Stimulated activated naive CD8-positive, alpha-beta T cell treated with anti-CD3 and anti-CD28 coated beads, Interleukin-15, Interleukin-2, amounts not matched to agents 100 U/mL and 50 U/mL, for 24 hours (primary cell): ENCODE measurements at regions not wholly inside any gene's neighbourhood (a gene's known extent, or its start where the extent isn't known, plus 50 kb on each side); places are given as distances from the start of the nearest gene placed in this dataset.

ENCODE experiments used
- ATAC-seq: fragments of 150-1000 bp; cut with Tn5 transposase; one replicate; pipeline ENCODE4 v1.10.0; 2021
- DNase-seq: peaks from one replicate; pipeline ENCODE4 v3.0.0; 2021

DNA sequence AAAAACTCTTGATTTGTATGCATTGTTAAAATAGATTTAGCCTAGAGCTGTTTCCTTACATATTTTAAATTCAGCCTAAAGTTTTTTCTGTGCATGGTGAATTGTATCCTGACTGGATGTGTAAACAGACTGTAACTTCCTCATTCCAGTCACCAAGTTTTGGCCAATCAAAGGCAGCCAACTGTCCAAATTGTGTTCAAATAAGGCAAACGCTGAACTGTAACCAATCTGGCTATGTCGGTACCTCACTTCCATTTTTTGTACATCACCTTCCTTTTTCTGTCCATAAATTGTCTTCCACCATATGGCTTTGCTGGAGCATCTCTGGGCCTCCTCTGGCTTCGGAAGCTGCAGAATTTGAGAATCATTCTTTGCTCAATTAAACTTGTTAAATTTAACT lies 1921.9 kb upstream of the SEL1L start:
- DNase-seq (no peak), ATAC-seq (no peak)

DNA sequence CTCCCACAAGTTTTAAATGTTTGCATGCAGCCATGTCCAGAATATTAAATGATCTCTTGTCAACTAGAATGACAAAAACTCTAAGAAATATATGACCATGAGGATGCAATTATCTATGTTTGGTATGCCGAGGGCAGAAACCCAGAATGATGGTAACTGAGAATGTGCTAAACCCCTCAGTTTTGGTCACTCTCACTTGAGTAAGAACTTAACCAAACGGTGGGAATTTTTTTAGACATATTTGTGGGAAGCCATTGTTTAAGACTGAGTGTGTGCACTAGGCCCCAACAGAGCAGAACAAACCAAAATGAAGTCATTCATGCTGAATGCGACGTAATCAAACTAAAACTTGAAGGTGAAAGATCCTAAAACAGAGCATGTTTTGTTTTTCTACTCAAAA lies 1927.9 kb upstream of the SEL1L start:
- DNase-seq = no peak

DNA sequence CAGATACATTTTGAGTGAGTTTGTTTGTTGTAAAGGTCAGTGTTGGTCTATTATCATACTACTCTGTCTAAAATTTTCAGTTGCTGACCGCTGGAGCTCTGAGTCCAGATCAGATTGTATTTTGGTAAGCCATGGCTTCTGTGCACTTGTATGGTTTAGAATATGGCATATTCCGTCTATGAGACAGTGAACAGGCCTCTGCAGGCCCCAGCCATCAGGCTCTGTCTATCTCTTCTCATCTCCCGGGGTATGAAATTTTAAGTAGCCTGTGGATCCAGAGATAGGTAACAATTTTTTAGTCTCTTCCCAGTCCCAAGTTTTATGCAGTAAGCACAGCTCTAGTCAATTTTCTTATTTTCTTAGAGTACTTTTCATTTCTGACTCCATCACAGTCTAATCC lies 1929.1 kb upstream of the SEL1L start:
- no peak for DNase-seq
- ATAC-seq = no peak

More for the DNA sequence above, 1927.9 kb upstream of the SEL1L start:
- no peak for ATAC-seq

DNA sequence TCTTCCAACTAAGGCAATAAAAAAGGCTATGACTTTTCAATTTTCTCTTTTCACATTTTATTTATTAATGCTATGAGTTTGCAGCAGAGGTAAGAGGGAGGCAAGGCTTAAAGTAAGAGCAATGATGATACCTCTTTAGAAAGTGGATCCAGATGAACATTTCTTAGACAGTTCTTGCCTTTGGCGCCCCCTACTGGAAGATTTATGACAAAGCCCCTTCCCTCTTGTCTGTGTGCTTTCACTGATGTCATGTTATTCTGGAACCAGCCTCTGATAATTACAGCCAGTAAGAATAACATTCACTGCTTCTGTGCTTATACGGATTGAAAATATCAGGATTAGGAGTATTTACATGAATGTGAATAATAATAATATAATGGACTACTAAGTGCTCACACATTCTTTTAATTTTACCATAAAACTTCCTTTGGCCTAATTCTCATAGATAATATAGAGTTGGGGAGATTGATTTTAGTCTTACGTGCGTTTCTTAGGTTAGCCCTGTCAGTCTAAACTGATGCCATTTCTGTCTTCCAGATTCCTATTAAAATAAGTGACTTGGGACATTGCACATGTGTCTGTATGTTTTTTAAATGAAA lies 1929.9 kb upstream of the SEL1L start:
- no peak for ATAC-seq
- DNase-seq = peak; percentile 7

DNA sequence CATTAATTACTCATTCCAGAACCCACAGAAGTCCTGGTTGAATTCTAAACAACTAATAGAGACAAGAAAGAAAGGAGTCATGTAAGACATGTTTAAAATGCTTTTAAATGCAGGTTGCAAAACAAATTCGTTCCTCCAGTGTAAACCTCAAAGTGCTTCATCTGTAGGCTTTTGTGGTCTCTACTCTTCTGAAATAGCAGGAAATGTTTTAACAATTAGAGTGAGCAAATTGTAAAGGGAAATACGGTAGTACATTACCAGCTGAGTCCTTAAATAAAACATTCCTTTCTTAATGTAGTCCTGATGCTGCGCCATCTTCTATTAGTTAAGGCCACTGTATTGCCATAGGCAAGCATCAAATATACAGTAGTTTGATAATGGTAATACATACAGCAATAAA lies 1934.2 kb upstream of the SEL1L start:
- DNase-seq (no peak), ATAC-seq (no peak)

DNA sequence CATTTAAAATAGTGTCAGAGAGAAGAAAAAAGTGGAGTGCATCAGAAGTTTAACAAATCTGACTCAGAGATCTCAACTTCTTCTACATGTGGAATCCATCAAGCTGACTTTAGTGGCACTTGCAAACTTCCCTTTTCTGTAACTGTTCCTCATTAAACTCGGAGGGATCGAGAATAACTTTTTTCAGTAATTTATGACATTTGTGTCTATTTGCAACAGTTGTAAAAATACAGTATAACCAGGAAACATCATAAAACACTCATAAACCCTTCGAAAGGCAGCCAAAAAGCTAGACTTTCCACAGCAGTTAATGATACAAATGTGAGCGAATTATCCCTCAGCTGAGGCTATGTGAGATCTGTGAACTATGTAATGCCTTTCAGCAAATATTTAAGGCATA lies 1936.8 kb upstream of the SEL1L start:
- ATAC-seq = no peak
- DNase-seq = no peak

DNA sequence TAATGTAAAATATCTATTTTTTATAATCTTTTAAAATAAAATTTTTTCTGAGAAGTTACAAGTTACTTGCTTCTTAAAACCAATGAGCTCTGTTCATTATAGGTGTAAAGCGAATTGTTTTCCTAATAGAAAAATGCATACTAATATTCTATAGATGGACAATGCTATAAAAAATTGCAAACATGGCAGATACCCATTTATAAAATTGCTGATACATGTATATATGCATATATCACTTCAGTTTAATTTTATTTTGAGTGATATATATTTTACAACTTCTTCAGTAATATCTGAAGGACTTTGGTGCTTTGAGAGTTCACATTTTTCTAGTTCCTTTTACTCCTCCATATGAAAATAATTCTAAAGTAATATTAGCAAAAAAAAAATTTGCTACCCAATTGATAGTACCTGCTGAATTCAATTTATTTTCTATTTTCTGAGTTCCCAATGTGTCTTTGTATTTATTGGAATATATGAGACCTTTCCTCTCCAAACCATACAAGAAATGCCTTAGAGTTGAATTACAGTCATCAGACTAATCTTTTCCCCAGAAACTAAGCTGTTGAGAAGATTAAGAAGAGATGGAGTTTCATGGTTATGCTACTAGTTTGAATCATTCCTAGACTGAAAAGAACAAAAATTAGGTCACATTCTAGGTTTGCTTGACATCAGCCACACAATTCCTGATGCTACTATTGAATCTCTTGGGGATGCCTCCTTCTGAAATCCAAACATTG lies 1937.5 kb upstream of the SEL1L start:
- ATAC-seq (no peak), DNase-seq (no peak)

DNA sequence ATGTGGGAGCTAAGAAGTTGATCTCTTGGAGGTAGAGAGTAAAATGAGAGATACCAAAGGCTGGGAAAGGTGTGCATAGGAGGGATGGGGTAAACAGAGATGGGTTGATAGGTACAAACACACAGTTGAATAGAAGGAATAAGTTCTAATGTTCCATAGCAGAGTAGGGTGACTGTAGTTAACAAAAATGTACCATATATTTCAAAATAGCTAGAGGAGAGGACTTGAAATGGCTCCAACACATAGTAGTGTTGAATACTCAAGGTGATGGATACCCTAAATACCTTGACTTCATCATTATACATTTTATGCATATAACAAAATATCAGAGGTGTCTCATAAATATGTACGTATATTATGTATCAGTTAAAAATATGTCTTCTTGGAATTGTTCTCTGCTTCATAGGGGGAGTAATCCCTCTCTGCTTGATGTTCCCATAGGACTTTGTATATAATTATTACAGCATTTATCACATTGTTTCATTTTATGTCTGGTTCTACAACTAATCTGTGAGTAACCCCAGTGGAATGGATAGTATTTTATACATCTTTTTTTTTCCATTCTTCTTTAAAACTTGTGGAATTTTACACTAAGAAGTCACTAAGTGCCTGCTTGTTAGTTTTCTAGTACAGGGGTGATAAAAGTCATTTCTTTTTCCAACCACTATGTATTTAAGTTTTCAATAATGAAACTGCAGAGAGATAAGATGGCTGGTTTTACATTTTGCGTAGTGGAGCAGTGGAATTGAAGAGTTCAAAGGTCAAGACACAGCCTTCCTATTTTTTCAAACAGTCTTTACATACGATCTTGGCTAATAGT lies 1940.0 kb upstream of the SEL1L start:
- no peak for DNase-seq
- ATAC-seq = no peak

DNA sequence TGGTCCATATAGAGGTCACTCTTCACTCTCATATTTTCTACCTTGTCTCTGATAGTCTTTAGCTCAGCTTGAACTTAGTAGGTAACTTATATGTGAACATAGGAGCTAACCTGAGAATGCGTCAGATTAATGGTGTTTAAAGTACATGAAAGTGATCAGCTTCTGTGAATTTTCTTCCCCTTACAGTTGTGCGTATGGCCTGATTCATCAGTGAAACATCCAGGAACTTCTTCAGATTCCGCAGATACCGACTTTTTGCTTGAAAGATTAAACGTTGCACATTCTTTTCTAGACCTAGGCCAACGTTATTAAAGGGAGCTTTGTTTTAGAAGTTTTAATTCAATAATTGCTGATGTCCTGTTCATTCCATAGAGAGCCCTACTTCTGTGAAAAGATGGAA lies 1945.1 kb upstream of the SEL1L start:
- DNase-seq = no peak
- ATAC-seq = no peak

DNA sequence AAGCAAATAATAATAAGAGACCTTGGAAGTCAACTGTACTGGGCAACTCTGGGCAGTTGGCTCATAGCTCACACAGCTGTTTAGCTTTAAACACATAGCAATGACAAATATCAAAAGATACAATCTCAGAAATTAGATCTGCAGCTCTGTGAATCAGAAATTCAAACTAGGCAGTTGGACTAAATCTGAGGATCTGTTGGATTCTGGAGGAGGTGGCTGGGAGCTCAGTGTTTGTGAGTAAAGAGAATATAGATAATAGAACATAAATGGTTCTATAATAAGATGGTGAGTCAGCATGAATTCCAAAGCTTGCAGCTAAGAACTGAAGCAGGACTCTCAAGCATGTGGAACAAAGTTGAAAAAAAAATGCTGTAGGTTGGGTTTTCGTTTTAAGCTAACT lies 1949.4 kb upstream of the SEL1L start:
- ATAC-seq (no peak), DNase-seq (no peak)

DNA sequence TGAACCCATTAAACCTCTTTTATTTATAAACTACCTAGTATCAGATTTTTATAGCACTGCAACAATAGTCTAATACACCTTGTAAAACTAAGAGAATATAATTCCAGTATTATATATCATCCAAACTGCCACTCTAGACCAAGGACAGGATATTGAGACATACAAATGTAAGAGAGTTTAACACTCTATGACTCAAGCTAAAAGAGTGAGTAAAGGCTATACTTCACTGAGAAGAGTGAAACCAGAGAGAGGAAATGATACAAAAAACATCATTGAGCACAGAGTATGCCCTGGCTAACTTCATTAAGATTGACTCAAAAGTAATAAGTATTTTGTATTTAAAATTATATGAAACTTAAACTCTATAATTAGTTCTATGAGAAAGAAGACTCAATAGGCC lies 1951.9 kb upstream of the SEL1L start:
- DNase-seq (no peak), ATAC-seq (no peak)

DNA sequence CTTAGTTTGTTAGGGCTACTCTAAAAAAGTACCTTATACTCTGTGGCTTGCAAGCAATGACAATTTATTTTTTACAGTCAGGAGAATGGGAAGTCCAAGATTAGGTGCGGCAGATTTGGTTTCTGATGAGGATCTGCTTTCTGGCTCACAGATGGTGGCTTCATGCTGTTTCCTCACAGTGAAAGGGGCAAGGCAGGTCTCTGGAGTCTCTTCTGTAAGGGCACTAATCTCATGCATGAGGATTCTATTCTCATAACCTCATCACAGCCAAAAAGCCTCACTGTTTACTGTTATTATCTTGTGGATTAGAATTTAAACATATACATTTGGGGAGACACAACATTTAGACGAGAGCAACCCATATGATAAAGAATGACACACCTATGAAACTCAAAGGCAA lies 1957.4 kb upstream of the SEL1L start:
- ATAC-seq (no peak), DNase-seq (no peak)

DNA sequence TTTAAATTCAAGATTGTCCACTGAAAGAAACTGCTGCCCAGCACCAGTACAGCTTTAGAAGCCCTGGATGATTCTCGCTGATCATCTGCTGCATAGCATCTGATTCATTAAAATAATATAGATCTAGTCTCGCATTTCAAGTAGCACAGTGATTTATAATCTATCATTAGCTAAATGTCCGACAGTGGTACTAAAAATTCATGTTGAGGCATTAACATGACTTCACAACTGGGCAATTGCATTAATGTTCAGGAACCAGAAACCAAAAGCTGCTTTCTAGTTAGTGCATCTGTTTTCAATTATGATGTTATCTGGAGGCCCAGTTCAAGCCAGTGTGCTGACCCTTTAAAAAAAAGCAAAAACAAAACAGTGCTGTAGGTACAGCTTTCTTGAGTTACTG lies 1987.2 kb upstream of the SEL1L start:
- DNase-seq (no peak), ATAC-seq (no peak)

DNA sequence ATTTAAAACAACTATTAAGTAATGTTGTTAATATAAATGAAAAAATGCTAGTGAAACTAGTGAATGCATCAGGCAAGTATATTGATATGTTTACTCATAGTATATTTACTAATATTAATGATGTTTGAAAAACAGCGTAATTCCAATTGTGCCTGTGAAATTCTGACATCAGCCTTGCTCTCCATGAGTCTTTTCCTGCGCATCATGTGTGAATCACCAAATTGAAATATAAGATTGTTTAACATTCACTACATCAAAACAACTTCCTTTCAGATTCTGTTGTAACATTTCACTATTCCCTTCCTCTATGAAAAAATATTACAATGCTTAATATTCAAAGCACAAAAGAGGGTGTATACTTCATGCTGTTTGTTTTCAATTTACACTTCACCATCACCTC lies 1995.9 kb upstream of the SEL1L start:
- ATAC-seq (no peak), DNase-seq (no peak)

DNA sequence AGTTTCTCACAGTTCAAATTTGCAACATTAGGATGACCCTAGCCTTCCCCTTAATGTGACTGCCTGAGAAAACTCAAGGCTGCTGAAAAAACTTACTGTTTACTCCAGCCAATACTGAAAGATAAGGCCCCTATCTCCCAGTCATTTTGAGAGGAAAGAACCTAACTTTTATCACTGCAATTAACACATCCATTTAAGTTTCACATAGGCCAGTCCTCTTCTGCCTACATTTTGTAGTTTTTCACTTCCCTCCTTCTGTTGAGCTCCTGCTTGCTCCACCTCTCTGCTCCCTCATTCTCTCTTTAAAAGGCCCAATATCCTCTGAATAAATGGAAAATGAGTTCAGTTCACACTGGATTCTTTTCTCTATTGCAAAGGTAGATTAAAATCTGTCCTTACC lies 1996.2 kb upstream of the FLRT2 start:
- no peak for DNase-seq
- ATAC-seq = no peak

DNA sequence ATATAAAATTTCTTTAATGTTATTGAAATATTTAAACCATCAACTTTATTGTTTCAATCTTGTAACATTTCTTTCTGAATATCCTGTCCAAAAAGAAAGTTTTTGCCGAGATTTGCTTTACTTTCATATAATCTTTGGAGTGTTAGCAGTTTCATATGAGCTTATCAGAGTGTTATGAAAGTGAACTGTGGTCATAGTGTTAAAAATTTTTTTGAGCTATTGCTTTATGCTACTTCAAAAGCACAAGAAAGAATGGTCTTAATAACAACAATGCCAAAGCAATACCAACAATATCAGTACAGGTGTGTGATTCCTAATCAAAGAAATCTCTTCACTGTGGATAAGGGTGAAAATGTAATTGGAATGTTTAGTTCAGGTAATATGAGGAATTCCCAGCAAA lies 1994.9 kb upstream of the FLRT2 start:
- ATAC-seq = no peak
- DNase-seq = no peak

DNA sequence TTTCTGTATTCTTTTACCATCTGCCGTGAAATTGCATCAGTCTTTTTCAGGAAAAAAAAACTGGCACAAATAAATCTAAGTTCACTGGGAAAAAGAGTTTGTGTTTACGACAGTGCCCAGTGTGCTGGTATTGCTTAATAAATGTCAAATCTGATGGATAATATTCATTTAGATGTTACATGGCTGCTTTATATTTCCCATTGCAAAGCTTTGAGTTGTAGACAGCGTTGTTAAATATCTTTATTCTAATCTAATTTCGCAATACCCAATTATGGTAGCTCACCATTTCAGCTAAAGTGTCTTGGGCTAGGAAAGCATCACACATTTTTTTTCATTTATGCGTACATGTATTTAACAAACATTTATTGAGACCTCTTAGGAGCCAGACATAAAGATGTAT lies 1994.5 kb upstream of the FLRT2 start:
- ATAC-seq (no peak), DNase-seq (no peak)

DNA sequence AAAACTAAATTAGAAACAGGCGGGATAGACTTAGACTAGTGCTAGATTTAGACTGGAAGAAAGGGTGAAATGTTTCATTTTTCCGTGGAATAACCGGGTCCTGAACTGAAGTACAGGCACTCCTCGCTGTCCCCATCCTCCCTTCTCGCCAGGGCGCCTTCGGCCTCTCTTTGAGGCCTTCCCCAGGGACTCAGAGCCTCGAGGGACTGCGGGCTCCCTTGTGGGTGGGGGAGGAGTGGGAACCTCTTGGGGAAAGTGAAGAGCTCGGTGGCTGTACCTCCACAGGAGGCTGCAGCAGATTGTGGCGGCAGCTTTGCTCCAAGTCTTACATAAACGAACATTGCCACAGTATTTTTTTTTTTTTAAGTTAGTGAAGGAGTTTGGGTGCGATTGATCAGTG lies 1988.8 kb upstream of the FLRT2 start:
- DNase-seq (no peak), ATAC-seq (no peak)

DNA sequence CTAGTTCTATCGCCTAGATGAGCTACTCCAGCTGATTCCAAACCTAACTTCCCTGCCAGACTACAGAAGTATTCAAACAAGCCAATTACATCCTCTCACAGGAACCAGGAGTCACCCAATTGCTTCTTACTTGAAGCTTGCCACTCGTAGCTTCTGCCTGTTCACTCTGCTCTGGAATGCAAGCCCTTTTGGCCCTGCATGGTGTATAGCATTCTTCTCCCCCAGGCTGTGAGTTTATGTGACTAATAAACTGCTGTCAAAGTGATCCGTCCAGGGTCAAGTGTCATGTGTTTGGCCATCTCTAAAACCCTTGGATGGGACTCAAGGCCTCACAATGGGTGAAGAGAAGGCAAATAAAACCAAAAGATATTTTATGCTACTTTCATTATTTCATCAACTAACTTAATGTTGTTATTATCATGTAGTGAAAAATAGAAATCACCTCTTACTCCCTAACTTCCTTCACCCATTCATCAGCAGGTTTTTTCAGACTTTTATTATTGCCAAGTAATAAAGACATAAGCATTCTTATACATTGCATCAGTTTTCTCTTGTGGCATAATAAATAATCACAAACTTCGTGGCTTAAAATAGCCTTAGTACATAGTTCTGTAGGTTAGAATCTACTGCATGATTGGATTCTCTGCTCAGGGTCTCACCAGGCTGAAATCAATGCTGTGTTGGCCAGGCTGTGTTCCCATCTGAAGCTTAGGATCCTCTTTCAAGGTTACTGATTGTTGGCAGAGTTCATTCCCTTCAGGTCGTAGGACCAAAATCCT lies 1981.7 kb upstream of the FLRT2 start:
- ATAC-seq = no peak

DNA sequence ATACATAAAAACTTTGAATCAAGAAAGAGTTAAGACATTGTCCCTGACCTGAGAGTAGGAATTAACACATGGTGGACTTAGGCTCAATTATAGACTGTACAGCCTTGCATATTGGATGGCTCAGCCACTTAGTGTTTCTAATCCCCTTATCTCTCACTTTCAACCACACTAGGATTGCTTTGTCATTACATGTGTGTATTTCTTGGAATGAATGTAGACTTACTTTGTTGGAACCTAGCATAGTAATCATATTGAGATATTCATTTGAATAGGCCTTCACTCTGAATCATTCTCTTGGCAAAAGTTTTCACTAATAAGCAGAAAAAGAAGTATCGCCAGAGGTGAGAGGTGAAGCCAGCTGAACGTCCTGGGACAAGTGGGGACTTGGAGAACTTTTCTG lies 1973.9 kb upstream of the FLRT2 start:
- DNase-seq (no peak), ATAC-seq (no peak)

More for the DNA sequence above, 1981.7 kb upstream of the FLRT2 start:
- no peak for DNase-seq

DNA sequence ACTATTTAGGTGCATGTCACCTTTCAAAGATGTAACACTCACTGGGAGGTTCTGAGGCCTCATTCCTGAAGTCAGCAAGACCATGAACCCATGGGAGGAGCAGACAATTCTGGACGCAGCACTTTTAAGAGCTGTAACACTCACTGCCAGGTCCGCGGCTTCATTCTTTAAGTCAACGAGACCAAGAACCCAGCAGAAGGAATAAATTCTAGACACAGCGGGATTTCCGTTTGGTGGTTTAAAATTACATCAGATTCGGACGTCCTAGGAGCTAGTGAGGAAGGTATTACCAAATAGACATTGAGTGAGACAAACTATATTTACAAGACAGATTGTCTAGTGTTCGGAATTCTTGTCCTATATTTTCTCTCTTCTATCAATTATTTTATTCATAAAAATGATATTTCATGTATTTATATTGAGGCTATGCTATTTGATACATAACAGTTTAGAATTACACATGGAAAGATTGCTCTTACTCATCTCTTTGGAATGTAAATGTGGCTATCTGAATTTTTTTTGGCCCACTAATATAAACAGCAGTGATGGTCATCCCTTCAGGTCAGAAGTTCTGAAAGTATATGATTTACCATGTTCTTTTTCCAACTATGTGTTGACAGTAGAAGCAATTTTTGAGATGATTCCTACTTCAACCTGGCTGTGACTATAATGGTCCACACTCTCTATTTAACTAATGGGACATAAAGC lies 1973.0 kb upstream of the FLRT2 start:
- ATAC-seq = no peak
- no peak for DNase-seq

DNA sequence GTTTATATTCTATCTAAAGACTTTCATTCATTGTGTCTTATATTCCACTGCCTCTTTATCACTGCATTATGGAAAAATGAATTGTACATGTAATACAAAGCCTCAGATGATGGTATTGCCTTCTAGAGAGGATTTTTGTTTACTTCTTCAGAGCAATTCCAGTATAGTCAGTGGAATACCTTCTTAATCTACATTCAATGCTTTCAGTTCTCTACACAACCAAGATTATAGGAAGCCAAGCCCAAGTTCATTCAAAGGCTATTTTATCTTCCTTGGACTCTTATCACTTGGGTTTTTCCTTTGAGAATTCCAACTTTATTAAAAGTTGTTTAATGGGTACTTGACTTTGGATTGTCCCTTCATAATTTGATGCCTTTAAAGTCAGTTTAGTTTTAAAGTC lies 1971.0 kb upstream of the FLRT2 start:
- ATAC-seq (no peak), DNase-seq (no peak)
